HG03097 (cell line): ENCODE measurements at regions not wholly inside any gene's neighbourhood (a gene's known extent, or its start where the extent isn't known, plus 50 kb on each side); places are given as distances from the start of the nearest gene placed in this dataset.

ENCODE experiments used
- ATAC-seq: cut with Tn5 transposase; IDR thresholded peaks from one replicate; pipeline ENCODE4 v1.9.1; 2021; ENCODE audit not compliant: unreplicated experiment, low FRiP score

- ATAC-seq, result no peak
Measured at GRCh38 chr5:121763665-121764064, 88.0 kb upstream of the FTMT start.

GRCh38 chr5:121780406-121780805 lies 71.3 kb upstream of the FTMT start:
- ATAC-seq, result no peak

GRCh38 chr5:121783700-121784099 lies 68.0 kb upstream of the FTMT start:
- no peak for ATAC-seq

DNA sequence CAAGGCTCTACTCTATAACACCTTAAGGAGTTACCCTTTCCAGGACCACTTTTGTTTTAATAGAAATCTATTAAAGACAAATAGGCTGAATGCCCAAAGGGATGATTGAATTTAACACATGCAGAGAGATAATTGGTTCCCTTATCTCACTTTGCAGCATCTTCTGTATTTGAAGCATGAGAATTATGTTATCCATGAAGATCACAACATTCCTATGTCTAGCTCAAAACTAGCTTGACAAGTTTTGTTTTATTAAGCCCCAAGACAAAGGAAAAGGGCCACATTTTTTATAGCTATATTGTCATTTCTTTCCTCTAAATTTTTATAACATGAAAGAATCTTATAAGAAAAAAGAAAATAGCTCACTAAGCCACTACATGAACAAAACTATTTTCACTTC lies 57.9 kb upstream of the FTMT start:
- no peak for ATAC-seq

GRCh38 chr5:121795511-121795910 lies 56.2 kb upstream of the FTMT start:
- no peak for ATAC-seq

GRCh38 chr5:121797681-121798518 lies 53.8 kb upstream of the FTMT start:
- no peak for ATAC-seq
